ENCODE measurements at regions not wholly inside any gene's neighbourhood (a gene's known extent, or its start where the extent isn't known, plus 50 kb on each side); places are given as distances from the start of the nearest gene placed in this dataset.
A peak's percentile ranks its signal among the peaks of the same experiment; 100 is the strongest.

- no peak for DNase-seq
Measured at GRCh38 chr9:13744261-13744901, 464.9 kb upstream of the MPDZ start.

GRCh38 chr9:13737885-13738284 lies 458.4 kb upstream of the MPDZ start:
- no peak for DNase-seq

- no peak for DNase-seq
Measured at GRCh38 chr9:13735181-13735580, 455.7 kb upstream of the MPDZ start.

- DNase-seq, result no peak
Measured at GRCh38 chr9:13734601-13735000, 455.1 kb upstream of the MPDZ start.

GRCh38 chr9:13732290-13732689 lies 452.8 kb upstream of the MPDZ start:
- no peak for DNase-seq

- DNase-seq, result no peak
Measured at GRCh38 chr9:13731637-13732036, 452.1 kb upstream of the MPDZ start.

GRCh38 chr9:13729955-13730354 lies 450.5 kb upstream of the MPDZ start:
- no peak for DNase-seq

GRCh38 chr9:13728917-13729811 lies 449.7 kb upstream of the MPDZ start:
- no peak for DNase-seq

- DNase-seq, result no peak
Measured at GRCh38 chr9:13728131-13728530, 448.6 kb upstream of the MPDZ start.

GRCh38 chr9:13726746-13727145 lies 447.3 kb upstream of the MPDZ start:
- DNase-seq, result no peak

GRCh38 chr9:13725516-13725915 lies 446.0 kb upstream of the MPDZ start:
- no peak for DNase-seq

- peak; percentile 85 for DNase-seq
Measured at GRCh38 chr9:13721481-13722235, 442.2 kb upstream of the MPDZ start.

GRCh38 chr9:13719981-13720676 lies 440.6 kb upstream of the MPDZ start:
- DNase-seq, result peak; percentile 83

- peak; percentile 28 for DNase-seq
Measured at GRCh38 chr9:13719446-13719845, 440.0 kb upstream of the MPDZ start.

- DNase-seq, result peak; percentile 77
Measured at GRCh38 chr9:13718539-13718938, 439.0 kb upstream of the MPDZ start.

- peak; percentile 79 for DNase-seq
Measured at GRCh38 chr9:13718086-13718485, 438.6 kb upstream of the MPDZ start.

GRCh38 chr9:13717322-13718054 lies 438.0 kb upstream of the MPDZ start:
- peak; percentile 70 for DNase-seq

GRCh38 chr9:13716601-13717321 lies 437.3 kb upstream of the MPDZ start:
- DNase-seq, result no peak

- DNase-seq, result no peak
Measured at GRCh38 chr9:13716090-13716489, 436.6 kb upstream of the MPDZ start.

GRCh38 chr9:13715430-13715829 lies 435.9 kb upstream of the MPDZ start:
- no peak for DNase-seq

All from fibroblast of skin of scalp (primary cell).